ENCODE measurements at regions not wholly inside any gene's neighbourhood (a gene's known extent, or its start where the extent isn't known, plus 50 kb on each side); places are given as distances from the start of the nearest gene placed in this dataset.

GRCh38 chr13:75153834-75154233 is 328.1 kb downstream of the TBC1D4 start:
- TF ChIP-seq USF1 (IDR thresholded peaks at IDR 0.05) (no peak), REST (IDR thresholded peaks at IDR 0.05; ENCODE audit: low read depth) (no peak), NFIC (IDR thresholded peaks at IDR 0.05) (no peak), FOXM1 (IDR thresholded peaks at IDR 0.05; ENCODE audit: borderline replicate concordance, low read depth) (no peak), CREB1 (IDR thresholded peaks at IDR 0.05; ENCODE audit: low read depth) (no peak), EP300 (IDR thresholded peaks at IDR 0.05; ENCODE audit: borderline replicate concordance) (no peak), CEBPB (IDR thresholded peaks at IDR 0.05) (no peak), TAF1 (IDR thresholded peaks at IDR 0.05; ENCODE audit: low read depth) (no peak), YY1 (IDR thresholded peaks at IDR 0.05; ENCODE audit: low read depth) (no peak)

All from Ishikawa (cell line).